ENCODE measurements at regions not wholly inside any gene's neighbourhood (a gene's known extent, or its start where the extent isn't known, plus 50 kb on each side); places are given as distances from the start of the nearest gene placed in this dataset.
"Not testable (repeated sequence)": the region's sequence is repeated elsewhere in the genome, so short reads cannot be mapped to it uniquely, and the experiment has no call there.

DNA sequence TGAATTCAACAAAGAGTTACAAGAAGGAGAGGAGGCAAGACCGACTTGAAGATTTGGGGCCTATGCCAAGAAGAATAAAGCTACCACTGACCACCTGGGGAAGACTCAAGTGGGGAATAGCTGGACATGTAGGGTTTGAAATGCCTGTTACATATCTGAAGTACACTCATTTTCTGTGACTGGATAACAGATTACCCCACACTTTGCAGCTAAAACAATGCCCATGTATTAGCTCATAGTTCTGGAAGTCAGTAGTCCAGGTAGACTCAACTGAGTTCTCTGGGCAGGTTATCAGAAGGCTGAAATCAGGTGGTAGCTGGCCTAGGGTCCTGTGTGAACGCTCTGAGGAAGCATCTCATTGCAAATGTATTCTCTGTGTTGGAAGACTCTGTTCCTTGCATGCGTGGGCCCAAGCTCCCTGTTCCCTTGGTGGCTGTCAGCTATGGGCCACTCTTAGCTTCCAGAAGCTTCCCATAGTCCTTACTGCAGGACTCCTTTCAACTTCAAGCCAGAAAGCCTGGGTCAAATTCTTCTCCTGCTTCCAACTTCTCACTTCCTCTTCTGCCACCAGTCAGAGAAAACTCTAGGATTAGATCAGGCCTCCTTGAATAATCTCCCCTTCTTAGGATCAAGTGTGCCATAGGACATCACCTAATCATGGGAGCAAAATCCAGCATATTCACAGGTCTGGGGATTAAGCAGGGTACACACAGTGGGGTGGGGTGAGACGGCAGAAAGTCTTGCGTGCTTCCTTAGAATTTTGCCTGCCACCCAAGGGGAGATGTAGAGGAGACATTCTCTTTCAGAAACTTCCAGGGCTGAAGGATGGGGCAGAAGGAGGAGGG is 187.8 kb downstream of the SHQ1 start:
- DNase-seq = no peak

DNA sequence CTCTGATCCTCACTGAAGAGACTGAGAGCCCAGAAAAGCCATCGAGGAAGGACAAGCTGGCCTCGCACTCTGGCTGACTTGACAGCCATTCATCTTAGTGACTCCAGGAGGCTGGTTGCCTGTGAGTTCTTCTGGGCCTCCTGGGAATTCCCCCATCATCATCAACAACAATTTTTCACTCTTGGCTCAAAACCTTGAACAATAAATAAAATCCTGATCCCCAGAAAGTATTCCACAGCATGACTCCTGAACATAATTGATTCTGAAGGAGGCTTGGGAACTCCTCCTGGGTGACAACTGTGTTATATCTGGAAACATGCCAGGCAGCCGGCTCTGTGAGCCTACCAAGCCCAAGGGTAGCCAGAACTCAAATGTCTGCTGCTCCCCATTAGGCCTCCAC is 188.6 kb downstream of the SHQ1 start:
- no peak for DNase-seq

- DNase-seq = no peak
Observed at GRCh38 chr3:72659188-72659587, 189.1 kb downstream of the SHQ1 start.

DNA sequence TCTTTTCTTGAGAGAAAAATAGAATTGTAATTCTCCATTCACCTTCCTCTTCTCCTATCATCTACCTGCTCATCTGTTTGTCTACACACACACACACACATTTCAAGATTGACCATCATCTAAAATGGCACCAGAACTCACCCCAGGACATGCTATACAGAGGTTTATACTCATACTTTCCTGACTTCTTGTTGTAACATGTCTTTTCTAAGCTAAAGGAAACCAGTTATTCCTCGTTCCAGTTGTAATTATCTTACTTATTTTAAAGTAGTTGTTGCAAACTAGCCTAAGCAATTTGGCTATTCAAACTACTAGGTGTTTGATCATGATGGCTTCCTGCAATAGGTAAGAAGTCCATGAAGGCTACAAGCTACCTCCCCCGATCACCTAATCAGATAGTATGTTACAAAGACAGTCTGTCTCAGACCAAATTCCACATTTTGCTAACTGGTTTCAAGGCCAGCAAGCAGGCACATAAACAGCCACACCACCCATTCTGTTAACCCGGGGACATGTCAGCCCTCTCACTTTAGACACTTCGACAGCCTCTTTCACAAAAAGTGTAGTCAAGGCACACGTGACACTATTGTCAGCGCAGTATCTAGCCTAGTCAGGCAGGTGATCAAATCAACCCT is 189.7 kb downstream of the SHQ1 start:
- no peak for DNase-seq

DNA sequence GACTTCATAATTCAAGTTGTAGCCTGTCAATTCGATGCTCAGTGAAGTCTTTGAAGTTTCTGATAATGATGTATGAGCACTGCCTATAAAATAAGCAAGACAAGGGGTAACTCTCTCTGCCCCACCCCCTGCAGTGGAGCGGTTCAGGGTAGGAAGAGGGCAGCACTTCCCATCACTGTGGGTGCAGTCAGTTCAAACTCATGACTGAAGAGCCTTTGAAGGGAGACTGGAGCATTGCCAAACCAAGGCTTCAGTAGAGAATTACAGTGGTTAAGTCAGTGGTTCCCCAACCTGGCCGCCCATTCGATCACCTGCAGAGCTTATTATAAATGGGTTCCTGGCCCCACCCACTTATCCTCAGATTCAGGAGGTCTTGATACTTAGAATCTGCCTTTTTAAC is 190.6 kb downstream of the SHQ1 start:
- no peak for DNase-seq

DNA sequence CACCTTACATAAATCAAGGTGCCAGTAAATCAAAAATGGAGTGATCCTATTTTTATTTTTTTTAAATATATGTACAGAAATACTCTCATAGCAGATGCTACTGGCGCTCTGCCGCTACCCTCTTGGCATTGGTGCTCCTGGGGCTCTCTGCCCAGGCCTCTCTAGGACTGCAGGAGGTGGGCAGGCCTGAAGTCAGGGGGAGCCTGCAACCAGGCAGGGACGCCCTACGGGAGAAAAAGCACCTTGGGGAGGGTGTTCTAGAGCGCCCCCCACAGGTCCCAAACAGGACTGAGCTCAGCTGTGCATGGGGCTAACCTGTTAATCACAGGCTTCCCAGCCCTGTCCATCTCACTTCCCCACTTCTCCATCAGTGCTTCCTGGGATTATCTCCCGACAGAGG is 192.5 kb downstream of the SHQ1 start:
- DNase-seq = no peak

GRCh38 chr3:72655131-72655551 is 193.1 kb downstream of the SHQ1 start:
- no peak for DNase-seq

GRCh38 chr3:72652395-72652794 is 195.8 kb downstream of the SHQ1 start:
- no peak for DNase-seq

DNA sequence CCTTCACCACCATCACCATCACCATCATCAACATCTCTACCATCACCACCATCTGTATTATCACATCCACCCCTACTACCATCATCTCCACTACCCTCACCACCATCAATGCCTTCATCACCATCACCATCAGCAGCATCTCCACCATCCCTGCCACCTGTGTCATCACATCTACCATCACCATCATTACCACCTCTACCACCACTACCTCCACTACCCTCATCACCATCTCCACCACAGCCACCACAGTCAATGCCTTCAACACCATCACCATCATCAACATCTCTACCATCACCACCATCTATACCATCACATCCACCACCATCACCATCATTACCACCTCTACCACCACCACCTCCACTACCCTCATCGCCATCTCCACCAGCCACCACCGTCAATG is 196.7 kb downstream of the SHQ1 start:
- no peak for DNase-seq

DNA sequence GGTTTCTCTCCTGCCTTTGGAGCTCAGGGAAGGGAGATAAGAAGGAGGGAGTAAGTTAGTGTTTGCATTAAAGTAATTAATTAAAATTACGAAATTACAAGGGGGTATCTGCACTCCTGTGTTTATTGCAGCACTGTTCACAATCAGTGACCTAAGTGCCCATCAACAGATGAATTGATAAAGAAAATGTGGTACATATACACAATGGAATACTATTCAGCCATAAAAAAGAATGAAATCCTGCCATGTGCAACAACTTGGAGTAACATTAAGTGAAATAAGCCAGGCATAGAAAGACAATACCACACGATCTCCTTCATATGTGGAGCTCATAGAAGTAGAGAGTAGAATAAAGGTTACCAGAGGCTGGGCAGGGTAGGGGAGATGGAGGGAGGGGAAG is 202.0 kb downstream of the SHQ1 start:
- DNase-seq = no peak

DNA sequence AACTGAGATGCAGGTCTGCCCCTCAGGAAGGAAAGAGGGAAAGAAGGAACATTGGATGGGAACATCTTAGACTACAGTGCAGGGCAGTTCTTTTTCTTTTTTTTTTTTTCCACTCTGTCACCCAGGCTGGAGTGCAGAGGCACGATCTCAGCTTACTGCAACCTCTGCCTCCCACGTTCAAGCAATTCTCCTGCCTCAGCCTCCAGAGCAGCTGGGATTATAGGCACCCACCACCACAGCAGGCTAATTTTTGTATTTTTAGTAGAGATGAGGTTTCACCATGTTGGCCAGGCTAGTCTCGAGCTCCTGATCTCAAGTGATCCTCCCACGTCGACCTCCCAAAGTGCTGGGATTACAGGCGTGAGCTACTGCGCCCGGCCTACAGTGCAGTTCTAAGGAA is 204.6 kb downstream of the SHQ1 start:
- not testable (repeated sequence) for DNase-seq

GRCh38 chr3:72641684-72642083 is 206.6 kb downstream of the SHQ1 start:
- no peak for DNase-seq

GRCh38 chr3:72641072-72641471 is 207.2 kb downstream of the SHQ1 start:
- no peak for DNase-seq

DNA sequence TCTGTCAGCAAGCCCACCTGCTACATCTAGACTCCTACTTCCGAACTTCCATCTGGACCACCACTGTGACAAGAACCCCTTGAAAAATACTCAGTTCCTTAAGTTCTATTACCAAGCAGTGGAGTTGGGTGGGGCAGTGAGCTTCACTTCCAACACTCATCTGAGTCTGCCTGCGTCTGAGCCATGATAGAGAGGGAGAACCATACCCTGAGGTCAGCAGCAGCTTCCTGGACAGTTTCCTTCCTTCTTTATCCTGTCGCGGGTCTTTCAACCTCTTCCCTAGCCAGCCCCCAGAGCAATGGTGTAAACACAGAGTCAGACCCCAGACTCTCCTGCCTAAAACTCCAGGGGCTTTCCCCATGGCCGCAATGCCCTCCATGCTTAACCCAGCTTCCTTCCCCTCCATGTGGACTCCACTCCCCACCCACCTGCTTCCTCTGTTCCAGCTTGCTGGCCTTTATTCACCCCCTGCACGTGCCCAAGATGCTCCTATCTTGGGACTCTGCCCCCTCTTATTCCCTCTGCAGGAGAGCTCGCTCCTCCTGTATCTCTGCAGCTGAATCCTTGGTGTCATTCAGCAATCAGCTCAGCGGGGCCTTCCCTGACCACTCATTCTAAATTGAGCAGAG is 211.2 kb downstream of the SHQ1 start:
- no peak for DNase-seq

- no peak for DNase-seq
Observed at GRCh38 chr3:72635551-72635950, 212.7 kb downstream of the SHQ1 start.

DNA sequence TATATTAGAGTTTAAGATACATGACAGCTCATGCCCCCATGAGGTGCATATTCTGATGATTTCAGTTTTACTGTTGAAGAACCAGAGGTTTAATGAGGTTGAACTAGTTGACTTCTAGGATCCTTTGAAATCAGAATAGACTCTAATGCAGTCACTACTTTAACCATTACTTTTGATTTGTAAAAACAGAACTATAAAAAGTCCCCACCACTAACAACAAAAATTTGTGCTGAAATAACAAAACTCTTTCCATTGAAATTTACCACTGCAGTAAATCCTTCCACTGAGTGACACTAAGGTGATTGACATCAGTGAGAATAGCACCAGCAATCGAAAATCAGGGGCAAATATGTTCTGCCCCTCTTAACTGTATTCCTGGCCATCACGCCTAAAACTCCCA is 214.1 kb downstream of the SHQ1 start:
- no peak for DNase-seq

- peak; percentile 69 for DNase-seq
Observed at GRCh38 chr3:72633534-72633933, 214.7 kb downstream of the SHQ1 start.

- no peak for DNase-seq
Observed at GRCh38 chr3:72633121-72633520, 215.1 kb downstream of the SHQ1 start.

- DNase-seq = no peak
Observed at GRCh38 chr3:72632129-72632528, 216.1 kb downstream of the SHQ1 start.

GRCh38 chr3:72630969-72631344 is 217.3 kb downstream of the SHQ1 start:
- DNase-seq = no peak

DNA sequence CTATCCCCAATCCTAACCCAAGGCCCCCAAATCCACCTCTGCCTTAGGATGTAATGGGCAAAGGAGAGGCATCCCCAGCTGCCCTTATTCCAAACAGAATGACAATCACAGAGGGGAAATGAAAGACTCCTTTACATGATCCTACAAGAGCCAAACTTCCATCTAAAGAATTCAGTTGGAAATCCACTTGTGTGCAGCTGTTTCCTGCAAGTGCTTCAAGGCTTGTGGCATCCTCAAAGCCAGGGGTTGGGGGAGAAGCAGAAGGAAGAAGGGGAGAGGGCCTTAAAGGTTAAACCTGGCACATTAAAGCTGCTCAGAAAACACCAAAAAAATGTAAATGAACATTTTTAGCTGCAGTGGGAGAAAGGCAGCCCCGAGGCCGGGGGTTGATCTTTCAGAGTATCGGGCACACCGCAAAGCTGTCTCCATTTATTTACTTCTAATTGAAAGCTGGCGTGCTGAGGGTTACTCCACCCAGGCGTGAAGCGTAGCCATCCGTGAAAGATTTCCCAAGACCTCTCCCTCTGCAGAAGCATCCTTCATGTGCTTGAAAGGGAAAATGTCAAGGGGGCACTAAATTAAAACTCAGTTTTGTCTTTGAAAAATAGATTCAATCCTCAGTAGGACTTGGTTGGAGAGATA is 217.8 kb downstream of the SHQ1 start:
- no peak for DNase-seq

GRCh38 chr3:72629191-72629631 is 219.0 kb downstream of the SHQ1 start:
- DNase-seq = no peak

DNA sequence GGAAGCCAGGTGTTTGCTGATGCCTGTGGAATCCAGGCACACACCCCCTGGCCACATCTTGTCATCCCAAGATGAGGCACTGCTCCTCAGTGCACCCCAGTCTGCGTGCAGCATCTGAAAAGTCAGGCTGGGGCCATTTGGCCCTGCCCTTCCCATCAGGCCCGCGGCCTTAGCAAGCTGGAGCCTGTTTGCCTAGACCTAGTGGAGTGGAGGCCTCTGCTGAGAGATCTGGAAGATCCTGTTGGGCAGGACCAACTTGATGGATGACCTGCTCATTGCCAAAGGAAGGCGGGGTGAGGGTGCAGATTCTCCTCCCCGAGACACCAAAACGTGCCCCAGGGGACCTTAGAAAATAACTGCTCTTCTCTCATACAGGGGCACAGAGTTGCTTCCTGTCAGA is 220.2 kb downstream of the SHQ1 start:
- DNase-seq = no peak

GRCh38 chr3:72627271-72627670 is 221.0 kb downstream of the SHQ1 start:
- no peak for DNase-seq
